Fibroblast of mammary gland (primary cell): ENCODE measurements at regions not wholly inside any gene's neighbourhood (a gene's known extent, or its start where the extent isn't known, plus 50 kb on each side); places are given as distances from the start of the nearest gene placed in this dataset.
"Not testable (repeated sequence)": the region's sequence is repeated elsewhere in the genome, so short reads cannot be mapped to it uniquely, and the experiment has no call there.

Experiments used
- DNase-seq: peaks from one replicate; pipeline ENCODE4 v3.0.0-alpha.2; 2010; ENCODE audit warnings: low read depth
- H3K4me3 ChIP-seq: 2 replicates; pipeline ENCODE4 v1.5.1; 2011; ENCODE audit warnings: low read depth, mild to moderate bottlenecking, low read length, moderate library complexity; ENCODE audit not compliant: control insufficient read depth
- CTCF ChIP-seq: conservative IDR thresholded peaks from 2 replicates; pipeline ENCODE4 v1.5.1; 2011; ENCODE audit warnings: low read depth, low read length, inconsistent platforms; ENCODE audit not compliant: control insufficient read depth, insufficient read depth

- H3K4me3 ChIP-seq: no peak overlapping the region
- DNase-seq: no peak
- no peak for TF ChIP-seq CTCF
Measured at GRCh38 chr9:78441396-78441795, 144.5 kb downstream of the PSAT1 start.

GRCh38 chr9:78441822-78442431, 145.0 kb downstream of the PSAT1 start:
- DNase-seq: no peak
- H3K4me3 ChIP-seq: no peak overlapping the region
- TF ChIP-seq CTCF: no peak

GRCh38 chr9:78442577-78442976, 145.7 kb downstream of the PSAT1 start:
- not testable (repeated sequence) for H3K4me3 ChIP-seq, DNase-seq

GRCh38 chr9:78443946-78444345, 147.0 kb downstream of the PSAT1 start:
- TF ChIP-seq CTCF: no peak
- H3K4me3 ChIP-seq: no peak overlapping the region
- DNase-seq: peak; percentile 29

GRCh38 chr9:78448960-78449673, 152.2 kb downstream of the PSAT1 start:
- DNase-seq: no peak
- no peak overlapping the region for H3K4me3 ChIP-seq
- TF ChIP-seq CTCF: no peak

GRCh38 chr9:78453450-78453849, 156.5 kb downstream of the PSAT1 start:
- no peak for DNase-seq
- no peak overlapping the region for H3K4me3 ChIP-seq
- TF ChIP-seq CTCF: no peak

GRCh38 chr9:78462611-78463010, 165.7 kb downstream of the PSAT1 start:
- H3K4me3 ChIP-seq: no peak overlapping the region
- no peak for DNase-seq
- TF ChIP-seq CTCF: no peak
